Cardiac muscle cell (in vitro differentiated cells and primary cell): ENCODE measurements at regions not wholly inside any gene's neighbourhood (a gene's known extent, or its start where the extent isn't known, plus 50 kb on each side); places are given as distances from the start of the nearest gene placed in this dataset.

Experiments
- DNase-seq, 2 donors: peaks; one replicate each; pipeline versions ENCODE4 v3.0.0 to v3.0.0-alpha.2; 2010 to 2017; ENCODE audit warnings: low read depth in 1 of 2, low spot score in 1 of 2
- H3K27ac ChIP-seq: fragments of 200-600 bp; sonication (generic); 2 replicates; pipeline ENCODE4 v1.5.1; 2016
- H3K27me3 ChIP-seq: fragments of 200-600 bp; sonication (generic); 2 replicates; pipeline ENCODE4 v1.6.0; 2016; ENCODE audit warnings: control low read depth
- H3K36me3 ChIP-seq: fragments of 200-600 bp; sonication (generic); 2 replicates; pipeline ENCODE4 v1.5.1; 2016; ENCODE audit warnings: control low read depth
- H3K4me1 ChIP-seq: fragments of 200-600 bp; sonication (generic); 2 replicates; pipeline ENCODE4 v1.8.1; 2017; ENCODE audit warnings: low read depth, mild to moderate bottlenecking, mixed run types
- H3K4me3 ChIP-seq: fragments of 200-600 bp; sonication (generic); 2 replicates; pipeline ENCODE4 v1.5.1; 2016; ENCODE audit warnings: mild to moderate bottlenecking
- H3K9me3 ChIP-seq: fragments of 200-600 bp; sonication (generic); 2 replicates; pipeline ENCODE4 v1.5.1; 2017; ENCODE audit warnings: low read depth, mild to moderate bottlenecking, control low read depth
- TF ChIP-seq, protein P1 (sequence below): IDR thresholded peaks from 2 replicates; pipeline ENCODE4 v1.5.1; 2012; ENCODE audit warnings: low read depth, mild to moderate bottlenecking, low read length

DNA sequence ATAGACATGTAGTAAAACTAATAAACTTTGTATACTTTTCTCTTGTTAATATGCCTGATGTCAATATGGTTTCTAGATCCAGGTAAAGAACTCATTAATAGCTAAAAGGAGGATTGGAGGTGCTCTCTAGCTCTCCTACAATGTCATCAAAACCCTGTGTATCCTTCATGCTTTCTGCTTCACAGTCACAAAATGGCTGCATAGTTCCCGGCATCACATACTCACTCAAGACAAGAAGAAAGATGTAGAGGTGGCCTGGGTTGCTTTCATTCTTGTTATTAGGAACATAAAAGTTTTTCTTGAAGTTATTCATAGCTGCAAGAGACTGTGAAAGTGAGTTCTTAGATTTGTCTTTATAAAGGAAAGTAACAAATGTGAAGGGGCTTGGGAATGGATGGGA is 149.7 kb upstream of the EEPD1 start:
- Histone ChIP-seq H3K4me1 (no peaks in the 10 kb centered on the region), H3K36me3 (no peaks in the 10 kb centered on the region), H3K9me3 (no peaks in the 10 kb centered on the region), H3K4me3 (no peak overlapping the region), H3K27ac (no peak overlapping the region), H3K27me3 (no peaks in the 10 kb centered on the region)
- no peak for DNase-seq
- TF ChIP-seq, protein P1, sequence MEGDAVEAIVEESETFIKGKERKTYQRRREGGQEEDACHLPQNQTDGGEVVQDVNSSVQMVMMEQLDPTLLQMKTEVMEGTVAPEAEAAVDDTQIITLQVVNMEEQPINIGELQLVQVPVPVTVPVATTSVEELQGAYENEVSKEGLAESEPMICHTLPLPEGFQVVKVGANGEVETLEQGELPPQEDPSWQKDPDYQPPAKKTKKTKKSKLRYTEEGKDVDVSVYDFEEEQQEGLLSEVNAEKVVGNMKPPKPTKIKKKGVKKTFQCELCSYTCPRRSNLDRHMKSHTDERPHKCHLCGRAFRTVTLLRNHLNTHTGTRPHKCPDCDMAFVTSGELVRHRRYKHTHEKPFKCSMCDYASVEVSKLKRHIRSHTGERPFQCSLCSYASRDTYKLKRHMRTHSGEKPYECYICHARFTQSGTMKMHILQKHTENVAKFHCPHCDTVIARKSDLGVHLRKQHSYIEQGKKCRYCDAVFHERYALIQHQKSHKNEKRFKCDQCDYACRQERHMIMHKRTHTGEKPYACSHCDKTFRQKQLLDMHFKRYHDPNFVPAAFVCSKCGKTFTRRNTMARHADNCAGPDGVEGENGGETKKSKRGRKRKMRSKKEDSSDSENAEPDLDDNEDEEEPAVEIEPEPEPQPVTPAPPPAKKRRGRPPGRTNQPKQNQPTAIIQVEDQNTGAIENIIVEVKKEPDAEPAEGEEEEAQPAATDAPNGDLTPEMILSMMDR: no peak

DNA sequence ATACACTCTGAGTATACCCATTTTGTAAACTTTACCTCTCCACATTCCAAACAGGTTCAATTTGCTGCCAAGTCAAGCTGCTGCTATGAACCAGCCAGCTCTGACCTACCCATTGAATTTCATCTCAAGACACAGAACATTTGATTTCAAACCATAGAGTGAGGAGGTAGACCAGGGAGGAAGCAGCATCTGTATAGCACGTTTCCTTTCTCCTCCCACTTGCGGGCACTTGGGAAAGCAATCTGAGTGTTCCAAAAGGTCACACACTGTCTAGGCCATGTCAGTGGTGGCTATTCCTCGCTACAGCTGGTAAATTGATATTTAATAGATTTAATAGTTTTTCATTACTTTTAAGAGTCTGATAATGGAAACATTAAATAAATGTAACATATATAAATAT is 147.8 kb upstream of the EEPD1 start:
- no peaks in the 10 kb centered on the region for H3K4me1 ChIP-seq
- no peak for DNase-seq
- no peak overlapping the region for H3K4me3 ChIP-seq
- H3K27me3 ChIP-seq: no peaks in the 10 kb centered on the region
- H3K36me3 ChIP-seq: no peaks in the 10 kb centered on the region
- no peaks in the 10 kb centered on the region for H3K9me3 ChIP-seq
- H3K27ac ChIP-seq: no peak overlapping the region
- TF ChIP-seq, protein P1: no peak

DNA sequence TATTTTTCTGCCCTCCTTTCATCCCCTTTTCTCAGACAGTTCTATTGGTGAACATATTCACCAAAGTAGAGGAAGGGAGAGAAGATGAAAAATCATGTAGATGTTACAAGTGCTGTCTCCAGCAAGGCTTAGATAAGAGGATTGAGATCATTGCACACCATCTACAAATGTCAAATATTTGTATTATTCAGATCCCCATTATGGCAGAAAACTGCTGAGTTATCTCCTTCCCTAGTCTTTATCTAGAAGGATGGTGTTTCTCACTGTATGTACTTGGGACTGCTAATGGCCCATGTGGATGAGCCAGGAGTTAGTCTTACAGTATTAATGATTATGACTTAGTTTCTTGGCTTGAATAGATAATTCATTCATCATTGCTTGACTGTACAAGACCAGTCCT is 147.2 kb upstream of the EEPD1 start:
- no peaks in the 10 kb centered on the region for H3K9me3 ChIP-seq
- TF ChIP-seq, protein P1: no peak
- DNase-seq: no peak
- H3K36me3 ChIP-seq: no peaks in the 10 kb centered on the region
- H3K27ac ChIP-seq: no peak overlapping the region
- H3K4me3 ChIP-seq: no peak overlapping the region
- peaks cover 2% of the 10 kb centered on the region for H3K4me1 ChIP-seq
- no peaks in the 10 kb centered on the region for H3K27me3 ChIP-seq

DNA sequence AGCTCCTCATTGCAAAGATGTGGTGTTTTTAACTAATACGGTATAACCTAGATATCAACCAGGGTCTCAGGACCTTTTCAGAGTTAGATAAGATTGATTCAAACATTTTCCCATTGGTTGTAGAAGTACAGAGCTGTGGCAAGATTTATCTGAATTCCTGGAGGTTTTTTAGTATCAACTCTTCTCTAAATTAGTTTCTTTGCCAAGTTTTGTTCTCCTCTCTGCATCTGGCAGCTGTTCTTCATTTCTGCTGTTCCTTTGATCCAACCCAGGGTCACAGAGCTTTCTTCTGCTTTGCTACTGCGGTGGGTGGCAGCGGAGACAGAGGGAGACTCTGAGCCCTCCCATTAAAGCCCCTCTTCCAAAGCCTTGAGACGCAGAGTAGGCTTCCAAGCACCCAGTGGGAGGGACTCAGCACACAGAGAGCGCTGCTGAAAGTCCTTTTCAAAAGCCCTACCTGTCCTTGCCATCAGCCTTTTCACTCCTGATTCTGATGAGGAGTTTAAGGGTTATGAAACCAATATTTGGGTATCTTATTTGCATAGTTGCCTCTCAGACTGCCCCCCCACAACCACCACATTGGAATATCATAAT is 146.3 kb upstream of the EEPD1 start:
- H3K9me3 ChIP-seq: no peaks in the 10 kb centered on the region
- peaks cover 8% of the 10 kb centered on the region for H3K4me1 ChIP-seq
- no peak overlapping the region for H3K4me3 ChIP-seq
- no peaks in the 10 kb centered on the region for H3K36me3 ChIP-seq
- TF ChIP-seq, protein P1: no peak
- H3K27ac ChIP-seq: no peak overlapping the region
- DNase-seq: no peak
- no peaks in the 10 kb centered on the region for H3K27me3 ChIP-seq

DNA sequence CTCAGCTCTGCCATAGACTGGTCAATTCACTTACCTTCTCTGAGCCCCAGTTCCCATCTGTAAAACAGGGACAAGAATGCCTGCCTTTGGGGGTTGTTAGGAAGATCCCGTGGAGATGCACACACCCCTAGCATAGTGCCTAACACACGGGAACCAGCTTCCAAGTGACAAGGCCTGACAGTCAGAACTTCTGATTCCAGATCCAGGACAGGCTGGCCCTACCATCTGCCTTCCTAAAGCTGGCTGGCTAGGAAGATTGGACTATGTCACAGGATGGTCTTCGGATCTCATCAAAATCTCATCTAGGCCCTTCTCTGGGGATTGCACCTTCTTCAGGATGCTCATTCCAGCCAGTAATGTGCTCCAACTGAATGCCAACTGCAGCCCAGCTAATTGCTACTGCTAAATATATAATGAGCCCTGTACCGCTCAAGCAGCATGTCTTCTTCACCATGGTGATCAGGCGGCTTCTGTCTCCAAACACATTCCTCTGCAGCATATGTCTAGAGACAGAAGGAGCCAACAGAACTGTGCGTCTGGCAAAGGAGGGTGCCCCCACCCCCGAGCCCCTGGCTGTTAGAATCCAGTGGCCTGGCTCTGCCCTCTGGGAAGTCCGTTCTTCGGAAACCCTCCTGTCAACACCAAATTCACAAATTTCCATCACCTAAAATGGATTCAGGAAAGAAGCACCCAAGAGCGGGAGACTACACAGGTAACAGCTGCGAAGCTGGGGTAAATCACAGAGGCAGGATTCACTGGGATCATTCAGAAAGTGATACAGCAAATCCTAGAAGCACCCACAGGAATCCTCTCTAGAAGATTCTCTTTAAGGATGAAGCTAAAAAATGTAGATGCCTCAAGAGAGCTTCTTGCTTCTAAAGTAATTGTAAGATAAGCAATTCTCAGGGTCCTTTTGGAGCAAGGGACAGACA is 142.1 kb upstream of the EEPD1 start:
- H3K9me3 ChIP-seq: no peaks in the 10 kb centered on the region
- no peaks in the 10 kb centered on the region for H3K27me3 ChIP-seq
- H3K36me3 ChIP-seq: no peaks in the 10 kb centered on the region
- DNase-seq: peak in 1 of 2 donors; percentile 28
- peaks cover 8% of the 10 kb centered on the region for H3K4me1 ChIP-seq
- H3K27ac ChIP-seq: no peak overlapping the region
- no peak overlapping the region for H3K4me3 ChIP-seq
- TF ChIP-seq, protein P1: no peak
